Stimulated activated CD8-positive, alpha-beta memory T cell treated with anti-CD3 and anti-CD28 coated beads, Interleukin-15, amount 100 ng/mL, for 48 hours (primary cell): ENCODE measurements at regions not wholly inside any gene's neighbourhood (a gene's known extent, or its start where the extent isn't known, plus 50 kb on each side); places are given as distances from the start of the nearest gene placed in this dataset.

ENCODE experiments used
- DNase-seq, 2 donors: peaks; one replicate each; pipeline ENCODE4 v3.0.0-alpha.2; 2020; ENCODE audit warnings: low read depth in 2 of 2

DNA sequence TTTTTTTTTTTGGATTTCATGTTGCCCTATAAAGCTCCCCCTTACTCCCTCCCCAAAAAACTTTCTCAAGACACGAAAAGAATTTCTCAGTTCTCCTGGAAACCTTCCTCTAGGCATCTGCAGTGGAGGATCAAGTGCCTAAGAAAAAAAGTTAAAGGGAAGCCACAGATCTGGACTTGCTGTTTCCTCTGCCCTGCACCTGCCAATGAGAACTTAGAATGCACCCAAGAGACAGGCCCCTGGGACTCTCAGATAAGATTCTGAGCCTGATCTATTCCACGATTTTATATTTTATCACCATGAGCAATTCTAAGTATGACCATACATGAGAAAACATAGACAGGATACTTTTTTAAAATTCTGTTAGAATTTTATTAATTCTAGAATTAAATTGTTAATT is 728.9 kb downstream of the BCL11B start:
- no peak for DNase-seq

DNA sequence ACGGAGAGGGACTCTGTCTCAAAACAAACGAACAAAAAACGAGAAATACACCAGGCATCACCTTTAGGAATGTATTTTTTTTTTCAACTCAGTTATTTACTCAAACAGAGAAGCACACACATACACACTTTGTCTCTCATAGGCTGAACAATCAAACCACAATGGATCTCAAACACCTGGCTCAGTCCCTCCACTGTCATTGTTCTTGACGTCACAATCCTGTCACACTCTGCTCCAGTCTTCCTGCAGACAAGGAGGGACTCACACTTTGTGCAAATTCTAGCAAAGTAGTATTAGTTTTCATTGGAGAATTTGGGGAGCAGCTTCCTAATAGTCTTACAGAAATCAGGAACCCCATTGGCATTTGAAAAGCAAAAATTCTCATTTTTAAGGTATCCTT is 727.8 kb downstream of the BCL11B start:
- no peak for DNase-seq

DNA sequence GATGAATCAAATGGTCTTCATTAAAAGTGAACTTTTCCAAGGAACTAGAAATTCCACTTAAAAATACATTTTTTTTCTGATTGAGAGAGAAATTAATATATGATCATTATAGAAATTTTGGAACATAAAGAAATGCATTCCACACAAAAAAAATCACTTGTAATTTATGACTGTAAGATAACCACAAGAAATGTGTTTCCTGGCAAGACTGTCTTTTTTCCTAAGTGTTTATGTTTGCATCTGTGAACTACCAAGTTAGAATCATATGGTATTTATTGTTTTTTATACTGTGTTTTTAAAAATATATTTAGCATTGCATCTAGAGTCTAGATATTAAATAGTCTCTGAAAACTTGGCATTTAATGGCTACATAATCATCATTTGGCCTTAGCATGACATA is 726.8 kb downstream of the BCL11B start:
- no peak for DNase-seq

DNA sequence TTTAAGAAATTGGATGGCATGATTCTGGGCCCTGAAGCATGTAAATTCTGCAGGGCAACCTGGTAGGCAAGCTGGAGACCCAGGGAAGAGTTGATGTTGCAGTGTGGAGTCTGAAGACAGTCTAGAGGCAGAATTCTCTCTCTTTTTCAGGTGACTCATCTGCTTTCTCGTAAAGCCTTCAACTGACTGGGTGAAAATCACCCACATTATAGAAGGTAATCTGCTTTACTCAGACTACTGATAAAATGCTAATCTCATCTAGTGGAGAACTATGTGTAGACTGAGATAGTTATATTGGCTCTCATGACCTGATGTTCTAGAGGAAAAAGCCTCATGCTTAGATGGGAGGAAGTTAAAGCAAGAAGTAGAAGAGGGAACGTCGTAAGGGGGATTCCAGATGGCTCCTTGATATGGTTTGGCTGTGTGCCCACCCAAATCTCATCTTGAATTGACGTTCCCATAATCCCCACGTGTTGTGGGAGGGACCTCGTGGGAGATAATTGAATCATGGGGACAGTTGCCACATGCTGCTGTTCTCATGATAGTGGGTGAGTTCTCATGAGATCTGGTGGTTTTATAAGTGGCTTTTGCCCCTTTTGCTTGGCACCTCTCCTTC is 723.8 kb downstream of the BCL11B start:
- DNase-seq = peak in 1 of 2 donors; percentile 17

DNA sequence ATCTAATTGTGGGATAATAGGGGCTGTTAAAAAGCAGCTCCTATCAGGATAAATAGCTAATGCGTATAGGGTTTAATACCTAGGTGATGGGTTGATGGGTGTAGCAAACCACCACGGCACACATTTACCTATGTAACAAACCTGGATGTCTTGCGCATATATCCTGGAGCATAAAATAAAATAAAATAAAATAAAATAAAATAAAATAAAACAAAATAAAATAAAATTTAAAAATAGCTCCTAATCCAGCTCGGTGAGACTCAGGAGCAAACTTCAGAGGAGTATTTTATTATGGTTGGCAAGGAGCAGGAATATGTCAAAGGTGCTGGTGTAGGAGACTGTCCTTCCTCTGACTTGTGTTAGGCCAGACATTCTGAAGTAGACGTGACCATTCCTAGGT is 721.0 kb downstream of the BCL11B start:
- DNase-seq = no peak

DNA sequence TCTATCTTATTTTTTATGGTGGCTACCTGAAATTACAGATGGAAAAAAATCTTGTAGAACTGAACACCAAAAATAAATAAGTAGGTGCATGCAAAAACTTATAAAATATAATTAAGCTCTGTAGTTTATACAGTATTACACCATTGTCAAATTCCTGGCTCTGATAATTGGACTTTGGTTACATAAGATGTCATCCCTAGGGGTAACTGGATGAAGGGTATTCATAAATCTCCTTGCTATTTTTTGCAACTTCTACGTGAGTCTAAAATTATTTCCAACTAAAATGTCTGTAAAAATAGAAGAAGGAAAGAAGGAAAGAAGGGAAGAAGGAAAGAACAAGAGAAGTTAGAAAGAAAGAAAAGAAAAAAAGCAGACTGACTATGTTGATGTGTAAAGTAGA is 716.6 kb downstream of the BCL11B start:
- DNase-seq = no peak

DNA sequence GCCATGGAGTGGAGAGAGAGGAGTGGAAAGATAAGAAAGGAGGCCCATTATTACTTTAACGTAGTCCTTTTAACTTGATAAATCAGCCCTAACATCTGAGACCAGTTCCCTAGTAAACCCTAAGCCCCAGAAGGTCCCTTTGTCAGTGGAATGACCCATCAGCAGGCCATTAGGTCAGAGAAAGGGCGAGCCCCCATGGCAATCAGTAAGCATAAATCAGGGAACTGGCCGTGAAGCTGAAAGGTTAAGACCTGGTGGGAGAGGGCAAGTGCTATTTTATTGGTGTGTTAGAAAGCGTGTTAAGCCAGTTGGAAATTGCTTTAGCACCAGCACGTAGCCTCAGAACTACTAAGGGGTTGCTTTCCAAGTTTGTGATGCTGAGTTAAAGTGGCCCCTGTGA is 708.0 kb downstream of the BCL11B start:
- no peak for DNase-seq

DNA sequence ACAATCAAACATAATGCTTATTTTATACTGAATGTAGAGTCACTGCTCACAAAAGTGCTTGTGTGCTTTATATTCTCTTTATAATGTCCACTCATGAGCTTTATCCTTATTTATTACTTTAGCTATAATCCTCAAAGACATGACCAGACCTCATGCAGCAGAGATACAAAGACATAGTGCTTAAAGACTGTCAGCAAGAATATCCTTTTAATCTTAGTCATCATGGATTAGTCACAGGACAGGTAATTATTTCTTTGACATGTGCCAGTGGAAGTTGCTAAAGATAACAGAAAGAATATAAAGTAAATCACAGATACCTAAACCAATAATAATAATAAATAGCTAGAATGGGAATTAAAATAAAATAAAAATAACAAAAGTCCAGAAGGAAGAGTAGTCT is 707.5 kb downstream of the BCL11B start:
- DNase-seq = no peak

DNA sequence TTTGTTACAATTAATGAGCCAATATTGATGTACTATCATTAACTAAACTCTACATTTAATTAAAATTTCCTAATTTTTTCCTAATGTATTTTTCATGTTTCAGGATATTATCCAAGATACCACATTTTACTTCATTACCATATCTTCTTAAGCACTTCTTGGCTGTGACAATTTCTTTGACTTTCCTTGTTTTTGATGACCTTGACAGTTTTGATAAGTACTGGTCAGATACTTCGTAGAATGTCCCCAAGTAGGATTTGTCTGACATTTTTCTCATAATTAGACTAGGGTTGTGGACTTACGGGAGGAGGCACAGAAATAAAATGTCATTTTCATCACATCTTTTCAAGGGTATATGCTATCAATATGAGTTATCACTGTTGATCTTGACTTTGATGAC is 700.9 kb downstream of the BCL11B start:
- no peak for DNase-seq

DNA sequence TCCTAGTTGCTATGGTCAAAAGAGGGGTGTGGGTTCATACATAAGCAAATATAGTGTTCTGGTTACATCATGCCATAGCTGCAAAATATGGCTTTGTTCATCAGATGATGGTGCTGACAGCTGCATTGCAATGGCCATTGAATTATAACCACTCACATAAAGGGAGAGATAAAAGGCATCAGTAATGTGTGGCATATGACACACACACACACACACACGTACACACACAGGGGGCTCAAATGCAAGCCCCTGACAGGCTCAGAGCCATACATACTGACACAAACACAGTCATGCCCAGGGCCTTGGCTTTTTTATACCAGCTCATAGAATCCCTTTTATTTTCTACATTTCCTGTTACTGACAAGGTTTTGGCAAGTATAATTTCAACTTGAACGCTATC is 698.9 kb downstream of the BCL11B start:
- DNase-seq = no peak

DNA sequence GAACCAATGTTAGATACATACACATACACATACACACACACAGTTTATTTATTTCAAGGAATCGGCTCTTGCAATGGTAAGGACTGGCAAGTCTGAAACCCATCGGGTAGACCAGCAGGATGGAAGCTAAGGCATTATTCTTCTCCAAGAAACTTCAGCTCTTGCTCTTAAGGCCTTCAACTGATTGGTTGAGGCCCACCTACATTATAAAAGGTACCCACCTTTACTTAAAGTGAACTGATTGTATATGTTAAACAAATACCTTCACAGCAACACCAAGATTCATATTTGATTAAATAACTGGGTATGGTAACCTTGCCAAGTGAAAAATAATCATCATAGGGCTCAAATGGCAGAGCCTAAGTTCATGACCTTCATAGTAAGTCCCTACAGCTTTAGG is 695.5 kb downstream of the BCL11B start:
- no peak for DNase-seq

DNA sequence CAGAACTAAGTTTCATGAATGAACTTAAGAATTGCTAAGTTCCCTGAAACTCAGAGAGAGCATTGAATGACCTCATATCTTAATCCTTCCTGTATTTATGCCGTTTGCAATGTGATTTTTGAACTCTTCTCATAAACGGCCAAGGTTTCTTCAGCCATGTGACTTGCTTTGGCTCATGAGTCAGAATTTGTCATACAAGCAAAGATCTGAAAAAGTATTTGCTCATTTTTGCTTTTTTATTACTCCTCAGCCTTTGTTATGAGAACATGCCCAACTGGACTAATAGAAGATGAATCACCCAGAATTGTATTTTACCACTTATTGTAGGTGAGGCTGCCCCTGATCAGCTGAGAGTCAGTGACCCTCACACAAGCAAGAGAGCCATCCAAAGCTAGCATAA is 693.8 kb downstream of the BCL11B start:
- DNase-seq = no peak

DNA sequence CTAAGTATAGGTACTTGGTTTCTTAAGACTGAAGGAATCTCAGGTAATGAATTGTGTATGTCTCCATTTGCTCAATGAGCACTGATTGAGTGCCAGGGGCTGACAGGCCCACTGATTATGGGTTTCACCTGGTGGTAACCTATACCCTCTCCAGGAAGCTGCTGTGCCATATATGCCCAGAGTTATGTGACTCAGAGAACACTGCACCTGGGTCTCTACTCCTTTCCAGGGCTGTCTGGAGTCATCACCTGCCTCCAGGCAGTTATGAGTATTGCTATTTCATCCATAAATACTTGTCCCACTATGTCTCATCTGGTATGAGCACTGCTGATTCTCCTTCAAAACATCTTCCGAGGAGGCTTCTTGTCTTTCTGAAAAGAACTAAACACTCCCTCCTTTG is 692.9 kb downstream of the BCL11B start:
- no peak for DNase-seq

DNA sequence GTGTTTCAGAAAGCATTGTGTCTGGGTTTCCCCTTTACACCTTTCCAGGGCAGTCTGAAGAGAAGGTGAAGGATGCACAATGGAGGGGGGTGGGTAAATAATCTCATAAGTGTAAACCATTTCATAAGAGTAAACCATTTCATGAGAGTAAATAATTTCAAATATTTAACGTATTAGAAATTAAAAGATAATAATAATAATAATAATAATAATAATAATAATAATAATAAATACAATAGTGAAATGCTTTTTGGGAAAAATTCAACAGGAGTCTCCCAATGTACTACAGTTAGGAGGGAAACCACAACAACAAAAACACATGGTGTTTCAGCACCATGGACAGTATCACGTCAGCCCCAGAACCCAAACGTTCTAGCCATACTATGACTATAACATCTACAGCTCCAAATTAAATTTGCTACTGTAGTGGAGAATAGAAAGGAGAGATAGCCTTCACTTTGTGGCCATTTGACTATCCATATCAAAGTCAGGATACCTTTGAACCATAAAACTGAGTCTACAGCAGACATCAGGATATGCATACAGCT is 691.8 kb downstream of the BCL11B start:
- DNase-seq = no peak

DNA sequence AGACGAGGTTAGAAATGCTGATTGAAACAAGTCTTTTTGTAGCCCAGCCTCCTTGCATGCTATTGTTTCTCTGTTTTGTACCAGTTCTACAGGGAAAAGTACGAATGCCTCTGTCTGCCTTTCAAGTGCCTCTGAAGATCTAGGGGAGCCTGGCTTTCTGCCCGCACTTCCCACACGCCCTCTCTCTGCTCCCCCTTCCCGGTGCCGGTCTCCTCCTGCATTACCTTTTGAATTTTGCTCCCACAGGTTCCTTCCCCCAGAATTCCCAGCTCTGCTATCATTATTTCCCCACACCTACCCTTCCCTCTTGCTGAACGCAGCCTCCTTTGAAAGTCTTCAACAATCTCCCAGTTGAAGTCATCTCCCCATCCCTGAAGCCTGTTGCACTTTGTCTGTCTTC is 689.7 kb downstream of the BCL11B start:
- DNase-seq = no peak

DNA sequence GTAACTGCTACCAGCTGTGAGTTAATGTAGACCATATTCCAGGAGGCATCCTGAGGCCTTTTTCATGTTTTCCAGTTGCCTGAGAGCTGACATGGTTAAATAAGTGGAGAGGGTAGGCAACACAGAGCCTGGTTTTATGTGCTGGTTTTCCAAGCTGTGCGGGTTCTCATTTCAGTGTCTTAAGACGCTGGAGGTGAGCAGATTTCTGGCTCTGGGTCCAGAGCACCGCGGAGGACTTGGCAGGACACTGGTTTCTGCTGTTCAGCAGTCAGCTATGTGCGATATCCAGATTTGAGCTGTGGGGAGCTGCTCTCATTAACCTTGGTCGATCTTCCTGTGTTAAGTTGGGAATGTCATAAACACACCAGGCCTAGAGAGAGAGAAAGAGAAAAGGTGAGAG is 680.8 kb downstream of the BCL11B start:
- DNase-seq = no peak

DNA sequence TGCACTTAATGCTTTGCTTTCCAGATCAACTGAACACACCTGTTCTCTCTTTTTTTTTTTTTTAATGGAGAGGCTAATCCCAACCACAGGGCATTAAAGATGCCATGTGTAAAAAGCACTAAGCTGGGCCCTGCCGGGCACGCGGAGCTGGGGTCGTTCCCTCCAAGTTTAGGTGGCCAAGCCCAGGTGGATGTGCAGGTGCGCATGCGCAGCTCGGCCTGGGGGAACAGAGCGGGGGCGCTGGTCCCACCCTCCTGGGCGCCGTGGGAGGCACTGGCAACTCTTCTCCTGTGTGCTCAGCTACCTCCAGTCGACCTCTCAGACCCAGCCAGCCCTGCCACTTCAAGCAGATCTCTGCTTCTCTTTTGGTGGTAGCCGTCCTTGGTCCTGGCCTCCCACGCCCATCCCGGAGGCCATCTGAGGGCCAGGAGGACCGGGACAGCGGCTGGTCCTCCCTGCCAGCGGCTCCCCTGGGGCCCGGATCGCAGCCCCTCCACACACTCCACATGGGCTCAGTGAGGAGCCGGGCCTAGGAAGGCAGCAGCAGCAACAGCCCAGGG is 679.3 kb downstream of the BCL11B start:
- no peak for DNase-seq

DNA sequence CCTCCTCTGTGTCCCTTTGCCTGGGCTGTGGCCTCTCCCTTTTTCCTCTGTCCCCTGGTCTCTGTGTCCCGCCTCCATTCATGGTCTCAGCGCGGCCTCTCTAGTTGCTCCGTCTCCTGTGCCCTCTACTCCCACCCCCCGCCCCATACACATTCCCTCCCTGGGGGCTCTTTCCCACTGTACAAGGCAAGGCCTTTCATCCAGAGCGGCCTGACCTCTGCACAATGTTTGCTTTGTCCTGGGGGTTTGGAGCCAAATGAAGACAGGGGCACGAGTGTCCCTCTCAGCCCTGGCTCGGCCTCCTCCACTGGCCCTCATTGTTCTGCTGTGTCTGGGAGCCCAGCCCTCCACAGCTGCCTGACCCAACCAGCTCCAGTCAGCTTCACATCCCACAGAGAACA is 678.6 kb downstream of the BCL11B start:
- DNase-seq = no peak

DNA sequence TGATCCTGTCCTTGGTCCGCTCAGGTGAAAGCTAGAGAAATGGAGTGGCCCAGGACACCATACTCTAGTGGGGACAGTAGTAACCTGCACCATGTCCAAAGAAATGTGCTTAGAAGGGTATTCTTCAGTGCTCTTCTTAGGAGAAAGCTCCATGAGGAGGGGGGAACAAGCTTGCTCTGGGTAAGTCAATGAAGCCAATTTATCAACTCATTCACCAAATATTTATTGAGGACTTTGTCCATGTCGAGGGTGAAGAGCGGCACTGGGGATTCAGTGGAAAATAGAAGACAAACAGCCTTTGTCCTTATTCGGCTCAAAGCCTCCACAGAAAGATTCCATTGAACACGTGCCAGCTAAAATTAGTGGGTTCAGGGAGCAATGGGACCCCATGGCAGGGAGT is 677.8 kb downstream of the BCL11B start:
- no peak for DNase-seq

DNA sequence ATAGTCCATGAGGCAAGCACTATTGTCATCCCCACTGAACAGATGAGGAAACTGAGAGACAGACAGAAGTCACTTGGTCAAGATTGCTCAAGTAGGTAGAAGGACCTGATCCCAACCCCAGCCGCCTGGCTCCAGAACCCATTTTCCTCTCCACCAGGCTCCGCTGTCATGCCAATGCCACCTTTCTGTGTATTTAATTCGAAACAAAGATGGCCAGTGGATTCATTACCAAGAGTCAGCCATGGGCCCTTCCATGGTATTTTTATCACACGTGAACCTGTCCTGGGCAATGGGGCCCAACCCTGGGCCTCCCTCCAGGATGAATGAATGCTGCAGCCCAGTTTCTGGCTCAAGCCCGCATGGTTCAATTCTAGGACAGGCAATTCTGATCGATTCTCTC is 673.4 kb downstream of the BCL11B start:
- DNase-seq = no peak

DNA sequence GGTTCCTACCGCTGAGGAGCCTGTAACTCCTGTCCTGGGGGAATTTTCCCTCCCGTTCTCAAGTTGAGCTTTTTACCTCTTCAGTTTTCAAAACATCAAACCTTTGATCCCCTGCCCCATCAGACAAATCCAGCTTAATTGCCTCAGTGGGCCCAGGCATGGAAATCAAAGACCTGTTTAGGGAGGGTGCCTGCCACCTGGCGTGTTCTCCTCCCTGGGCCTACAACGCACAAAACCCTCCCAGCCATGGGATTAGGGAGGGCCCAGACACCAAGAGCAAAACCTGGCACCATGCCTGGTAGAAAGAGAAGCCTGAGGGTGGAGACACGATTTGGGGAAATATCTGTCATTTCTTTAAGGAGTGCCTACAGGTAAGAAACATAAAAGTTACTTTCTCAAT is 672.9 kb downstream of the BCL11B start:
- no peak for DNase-seq

DNA sequence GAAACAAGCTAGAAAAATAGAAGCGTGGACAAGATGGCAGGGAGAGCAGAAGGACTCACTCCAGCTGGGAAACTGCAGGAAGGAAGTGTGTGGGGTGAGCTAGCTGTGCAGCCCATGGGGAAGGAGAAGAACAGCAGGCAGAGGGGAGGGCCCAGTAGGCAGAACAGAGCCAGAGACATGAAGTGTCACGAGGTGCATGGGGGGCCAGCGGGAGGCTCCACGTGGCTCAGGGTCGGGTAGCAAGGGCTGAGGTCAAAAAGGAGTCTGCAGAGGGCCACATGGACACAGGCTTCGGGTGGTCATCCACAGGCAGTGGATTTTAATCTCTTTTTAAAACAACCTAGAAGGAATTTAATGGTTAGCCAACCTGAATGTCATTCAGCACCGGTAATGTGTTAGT is 669.0 kb downstream of the BCL11B start:
- no peak for DNase-seq

DNA sequence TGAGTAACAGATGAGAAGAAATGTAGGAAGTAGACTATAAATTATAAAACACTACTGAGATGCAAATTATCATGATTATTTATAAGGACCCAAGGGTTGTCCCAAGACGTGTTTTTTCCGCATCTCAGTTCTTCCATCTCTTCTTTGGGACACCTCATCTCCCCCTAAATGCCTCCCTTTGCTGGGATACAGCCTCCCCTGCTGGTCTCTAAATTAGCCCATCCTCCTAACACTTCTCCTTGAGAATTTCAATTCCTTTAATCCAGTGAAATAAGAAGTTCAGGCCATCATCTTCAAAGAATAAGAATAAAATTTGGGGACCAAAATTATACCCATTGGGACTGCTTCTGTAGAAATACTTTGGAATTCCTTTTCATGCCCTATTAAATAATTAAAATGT is 667.0 kb downstream of the BCL11B start:
- no peak for DNase-seq

DNA sequence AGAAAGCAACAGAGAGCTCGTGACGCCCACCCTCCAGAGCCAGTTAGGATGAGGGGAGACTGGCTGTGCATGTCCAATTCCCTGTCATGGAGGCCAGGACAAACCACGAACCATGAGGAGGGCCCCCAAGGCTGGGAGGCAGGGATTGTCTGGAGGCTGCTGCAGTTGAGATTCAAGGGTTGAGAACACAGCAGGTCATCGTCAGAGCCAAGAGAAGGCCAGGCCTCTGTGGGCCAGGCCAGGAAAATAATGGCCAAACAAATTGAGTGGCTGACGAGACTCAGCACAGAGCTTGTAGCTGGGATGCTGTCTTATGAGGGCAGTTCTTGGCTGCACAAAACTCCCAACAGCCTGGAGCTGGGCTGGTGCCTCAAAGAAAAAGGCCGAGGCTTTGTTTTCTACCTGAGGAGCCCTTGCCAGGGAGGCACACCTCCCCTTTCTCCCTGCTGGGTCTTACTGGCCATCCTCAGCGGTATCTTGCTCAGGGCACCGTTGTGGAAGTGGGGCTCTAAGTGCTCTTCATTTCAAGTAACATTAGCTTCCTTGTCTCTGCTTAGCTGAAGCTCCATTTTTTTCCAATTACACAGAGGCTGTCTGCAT is 665.9 kb downstream of the BCL11B start:
- no peak for DNase-seq
